ENCODE measurements at regions not wholly inside any gene's neighbourhood (a gene's known extent, or its start where the extent isn't known, plus 50 kb on each side); places are given as distances from the start of the nearest gene placed in this dataset.

GRCh38 chr6:109237077-109237985 lies 142.0 kb downstream of the CEP57L1 start (continued):
- no peak for TF ChIP-seq CTCF (IDR thresholded peaks at IDR 0.05 in 2 of 3, conservative IDR thresholded peaks at IDR 0.05 in 1 of 3; ENCODE audit: insufficient read depth in 2 of 3, low read depth in 1 of 3, low read length in 3 of 3)
- no peak for TF ChIP-seq MCM2 (IDR thresholded peaks at IDR 0.05; ENCODE audit: low read depth)
- TF ChIP-seq HOMEZ (CRISPR knock-in tag; IDR thresholded peaks at IDR 0.05) = no peak
- TF ChIP-seq TCF3 (CRISPR knock-in tag; IDR thresholded peaks at IDR 0.05) = peak; percentile 65
- peak; percentile 61 for TF ChIP-seq TEAD4 (IDR thresholded peaks at IDR 0.05; ENCODE audit: low read length)
- no peak for TF ChIP-seq TEAD4 (CRISPR knock-in tag; IDR thresholded peaks at IDR 0.05; ENCODE audit: borderline replicate concordance)
- TF ChIP-seq AFF1 (IDR thresholded peaks at IDR 0.05; ENCODE audit: low read depth in 1 of 2, partially characterized antibody in 2 of 2) = peak in 1 of 2 experiments; percentile 46
- TF ChIP-seq MAFG (tag; conservative IDR thresholded peaks at IDR 0.05) = no peak
- TF ChIP-seq ETV6 (IDR thresholded peaks at IDR 0.05; ENCODE audit: borderline replicate concordance in 1 of 2, low read depth in 2 of 2, low read length in 1 of 2) = peak; percentile 77 to 89; a peak in 3 of 4 replicates
- no peak for TF ChIP-seq ETV6 (CRISPR knock-in tag; IDR thresholded peaks at IDR 0.05; ENCODE audit: borderline replicate concordance)
- TF ChIP-seq SMAD3 (CRISPR knock-in tag; conservative IDR thresholded peaks at IDR 0.05) = no peak
- TF ChIP-seq MAFK (IDR thresholded peaks at IDR 0.05; ENCODE audit: low read length) = no peak
- TF ChIP-seq SUPT5H (IDR thresholded peaks at IDR 0.05) = 0 out of 2 replicates have a peak, but pooled peaks have one; percentile 40
- 0 out of 2 replicates have a peak, but pooled peaks have one; percentile 0 for TF ChIP-seq ZNF212 (CRISPR knock-in tag; IDR thresholded peaks at IDR 0.05)
- TF ChIP-seq FOXK2 (conservative IDR thresholded peaks at IDR 0.05 in 1 of 2, IDR thresholded peaks at IDR 0.05 in 1 of 2; ENCODE audit: low read depth in 2 of 2) = no peak
- no peak for TF ChIP-seq DNMT1 (IDR thresholded peaks at IDR 0.05)
- no peak for TF ChIP-seq BRCA1 (IDR thresholded peaks at IDR 0.05)
- TF ChIP-seq BRCA1 (CRISPR knock-in tag; IDR thresholded peaks at IDR 0.05) = no peak
- no peak for TF ChIP-seq PRMT5 (CRISPR knock-in tag; IDR thresholded peaks at IDR 0.05)
- peak; percentile 79 for TF ChIP-seq SMARCA4 (IDR thresholded peaks at IDR 0.05)
- TF ChIP-seq SETDB1 (IDR thresholded peaks at IDR 0.05; ENCODE audit: low read length) = no peak
- TF ChIP-seq ZNF24 (IDR thresholded peaks at IDR 0.05) = no peak
- peak; percentile 50 to 74 for TF ChIP-seq KDM1A (IDR thresholded peaks at IDR 0.05)

Data from K562 (cell line).